Activated CD4-positive, alpha-beta T cell treated with anti-CD3 and anti-CD28 coated beads for 36 hours (primary cell): ENCODE measurements at regions not wholly inside any gene's neighbourhood (a gene's known extent, or its start where the extent isn't known, plus 50 kb on each side); places are given as distances from the start of the nearest gene placed in this dataset.
"Not testable (repeated sequence)": the region's sequence is repeated elsewhere in the genome, so short reads cannot be mapped to it uniquely, and the experiment has no call there.

Source experiments
- ATAC-seq: fragments of 200-7000 bp; cut with Tn5 transposase; one replicate; pipeline ENCODE4 v1.10.0; 2021; ENCODE audit warnings: mild to moderate bottlenecking, moderate library complexity
- CTCF ChIA-PET: fragments of 350-600 bp; sonication (Branson Sonifier 250); formaldehyde crosslinking; loops from one replicate; lab custom pipeline; 2021; ENCODE audit warnings: antibody characterized with exemption; lab: Charles Lee
- POLR2A ChIA-PET: fragments of 350-600 bp; sonication (Branson Sonifier 250); formaldehyde crosslinking; loops from one replicate; lab custom pipeline; 2021; ENCODE audit warnings: antibody characterized with exemption, inconsistent platforms; lab: Charles Lee
- DNase-seq: peaks from one replicate; pipeline ENCODE4 v3.0.0-alpha.2; 2020
- H3K27ac Mint-ChIP-seq: one replicate; pipeline ENCODE4 v1.8.0; 2021; ENCODE audit warnings: mixed read lengths
- H3K27me3 Mint-ChIP-seq: one replicate; pipeline ENCODE4 v1.8.0; 2021; ENCODE audit warnings: mixed read lengths
- H3K36me3 Mint-ChIP-seq: one replicate; pipeline ENCODE4 v1.8.0; 2021; ENCODE audit warnings: low read depth, mixed read lengths
- H3K4me1 Mint-ChIP-seq: one replicate; pipeline ENCODE4 v1.8.0; 2021; ENCODE audit warnings: mixed read lengths
- H3K4me3 Mint-ChIP-seq: one replicate; pipeline ENCODE4 v1.8.0; 2021; ENCODE audit warnings: mild to moderate bottlenecking, moderate library complexity, mixed read lengths
- H3K9me3 Mint-ChIP-seq: one replicate; pipeline ENCODE4 v1.8.0; 2021; ENCODE audit warnings: low read depth, mixed read lengths
- intact Hi-C, 2 experiments: fragments of 100-400 bp; cut with DNase I in 1 of 2; cut with micrococcal nuclease in 1 of 2; formaldehyde crosslinking; loops; one replicate each; pipeline versions ENCODE4 v1.14.2 to v1.15.1; 2022 to 2024; cut with DNase I, micrococcal nuclease

GRCh38 chr2:47295131-47295980 is 73.8 kb upstream of the EPCAM start:
- intact Hi-C loops, result no loop called here
- ChIA-PET POLR2A (no interaction called here), CTCF (no interaction called here)
- Mint-ChIP-seq H3K27ac (no peak overlapping the region), H3K27me3 (peaks cover 2% of the 10 kb centered on the region), H3K4me1 (peaks cover under 1% of the 10 kb centered on the region), H3K4me3 (no peak overlapping the region), H3K36me3 (no peaks in the 10 kb centered on the region), H3K9me3 (no peaks in the 10 kb centered on the region)
- DNase-seq, result no peak
- no peak for ATAC-seq

GRCh38 chr2:47293976-47294375 is 75.1 kb upstream of the EPCAM start:
- H3K36me3 Mint-ChIP-seq, result no peaks in the 10 kb centered on the region
- no peak overlapping the region for H3K4me3 Mint-ChIP-seq
- DNase-seq, result no peak
- ATAC-seq, result no peak
- POLR2A ChIA-PET, result no interaction called here
- H3K4me1 Mint-ChIP-seq, result no peaks in the 10 kb centered on the region
- H3K27me3 Mint-ChIP-seq, result peaks cover 2% of the 10 kb centered on the region
- CTCF ChIA-PET, result no interaction called here
- no peak overlapping the region for H3K27ac Mint-ChIP-seq
- intact Hi-C loops, result no loop called here
- no peaks in the 10 kb centered on the region for H3K9me3 Mint-ChIP-seq

- Mint-ChIP-seq H3K4me1 (no peaks in the 10 kb centered on the region), H3K36me3 (no peaks in the 10 kb centered on the region)
- no peak for ATAC-seq
Observed at GRCh38 chr2:47288864-47289263, 80.2 kb upstream of the EPCAM start.

GRCh38 chr2:47283659-47284058 is 85.5 kb upstream of the EPCAM start:
- CTCF ChIA-PET, result no interaction called here
- POLR2A ChIA-PET, result no interaction called here
- H3K36me3 Mint-ChIP-seq, result no peaks in the 10 kb centered on the region
- no peak for ATAC-seq
- intact Hi-C loops, result no loop called here
- H3K4me3 Mint-ChIP-seq, result no peak overlapping the region
- DNase-seq, result no peak
- no peak overlapping the region for H3K27ac Mint-ChIP-seq
- no peaks in the 10 kb centered on the region for H3K4me1 Mint-ChIP-seq
- H3K27me3 Mint-ChIP-seq, result no peaks in the 10 kb centered on the region
- no peaks in the 10 kb centered on the region for H3K9me3 Mint-ChIP-seq

More at GRCh38 chr2:47288864-47289263, 80.2 kb upstream of the EPCAM start:
- Mint-ChIP-seq H3K9me3 (no peaks in the 10 kb centered on the region), H3K4me3 (no peak overlapping the region), H3K27ac (no peak overlapping the region), H3K27me3 (no peaks in the 10 kb centered on the region)
- ChIA-PET CTCF (no interaction called here), POLR2A (no interaction called here)
- intact Hi-C loops, result no loop called here
- no peak for DNase-seq

- no peaks in the 10 kb centered on the region for H3K4me1 Mint-ChIP-seq
- no peaks in the 10 kb centered on the region for H3K9me3 Mint-ChIP-seq
- no peak overlapping the region for H3K27ac Mint-ChIP-seq
- no peak overlapping the region for H3K4me3 Mint-ChIP-seq
- ATAC-seq (no peak), DNase-seq (no peak)
- no peaks in the 10 kb centered on the region for H3K27me3 Mint-ChIP-seq
- intact Hi-C loops, result no loop called here
- ChIA-PET POLR2A (no interaction called here), CTCF (interaction anchor here (0.7 to 1.7 kb wide), 4 partner anchors 9 to 190 kb away, joined by 3 to 7 read pairs (median 4); no protein-coding TSS in a partner anchor)
- no peaks in the 10 kb centered on the region for H3K36me3 Mint-ChIP-seq
Observed at GRCh38 chr2:47282621-47283272, 86.4 kb upstream of the EPCAM start.

GRCh38 chr2:47279525-47279924 is 89.6 kb upstream of the EPCAM start:
- ATAC-seq, H3K27ac Mint-ChIP-seq, H3K4me3 Mint-ChIP-seq, intact Hi-C loops, DNase-seq, H3K9me3 Mint-ChIP-seq, H3K27me3 Mint-ChIP-seq, POLR2A ChIA-PET, H3K36me3 Mint-ChIP-seq, H3K4me1 Mint-ChIP-seq: not testable (repeated sequence)
- CTCF ChIA-PET, result interaction anchor here (1.3 kb wide), 1 partner anchor 44 kb away, joined by 6 read pairs; no protein-coding TSS in a partner anchor

- intact Hi-C loops, result no loop called here
- no peak overlapping the region for H3K27ac Mint-ChIP-seq
- ATAC-seq (no peak), DNase-seq (no peak)
- no peaks in the 10 kb centered on the region for H3K27me3 Mint-ChIP-seq
- H3K4me1 Mint-ChIP-seq, result no peaks in the 10 kb centered on the region
- no peaks in the 10 kb centered on the region for H3K36me3 Mint-ChIP-seq
- ChIA-PET CTCF (interaction anchor here (1.5 kb wide), 1 partner anchor 8 kb away, joined by 3 read pairs; no protein-coding TSS in a partner anchor), POLR2A (no interaction called here)
- no peaks in the 10 kb centered on the region for H3K9me3 Mint-ChIP-seq
- no peak overlapping the region for H3K4me3 Mint-ChIP-seq
Observed at GRCh38 chr2:47277987-47278386, 91.1 kb upstream of the EPCAM start.

- Mint-ChIP-seq H3K4me3 (no peak overlapping the region), H3K36me3 (no peaks in the 10 kb centered on the region), H3K27me3 (no peaks in the 10 kb centered on the region), H3K9me3 (no peaks in the 10 kb centered on the region), H3K4me1 (peaks cover 1% of the 10 kb centered on the region), H3K27ac (no peak overlapping the region)
- no peak for ATAC-seq
- intact Hi-C loops, result no loop called here
- no peak for DNase-seq
- POLR2A ChIA-PET, result no interaction called here
- CTCF ChIA-PET, result interaction anchor here (0.6 to 1.5 kb wide), 4 partner anchors 9 to 71 kb away, joined by 3 to 4 read pairs (median 4); no protein-coding TSS in a partner anchor
Observed at GRCh38 chr2:47277187-47277586, 91.9 kb upstream of the EPCAM start.

GRCh38 chr2:47276061-47276460 is 93.0 kb upstream of the EPCAM start:
- DNase-seq, result no peak
- ChIA-PET CTCF (interaction anchor here (0.5 to 0.9 kb wide), 2 partner anchors 319 to 337 kb away, joined by 3 read pairs; no protein-coding TSS in a partner anchor), POLR2A (no interaction called here)
- intact Hi-C loops, result no loop called here
- ATAC-seq, result no peak
- no peak overlapping the region for H3K27ac Mint-ChIP-seq
- H3K9me3 Mint-ChIP-seq, result no peaks in the 10 kb centered on the region
- H3K27me3 Mint-ChIP-seq, result no peaks in the 10 kb centered on the region
- H3K36me3 Mint-ChIP-seq, result no peaks in the 10 kb centered on the region
- peaks cover 1% of the 10 kb centered on the region for H3K4me1 Mint-ChIP-seq
- H3K4me3 Mint-ChIP-seq, result no peak overlapping the region

- no peaks in the 10 kb centered on the region for H3K36me3 Mint-ChIP-seq
- intact Hi-C loops, result loop anchor here in 1 of 2 experiments (5.0 kb wide), 1 partner anchor 357 kb away; the partner anchor contains the start of gene MCFD2
- POLR2A ChIA-PET, result no interaction called here
- H3K9me3 Mint-ChIP-seq, result no peaks in the 10 kb centered on the region
- H3K4me3 Mint-ChIP-seq, result no peak overlapping the region
- CTCF ChIA-PET, result interaction anchor here (0.6 to 1.6 kb wide), 3 partner anchors 8 to 227 kb away, joined by 3 to 5 read pairs (median 3); no protein-coding TSS in a partner anchor
- no peak for ATAC-seq
- DNase-seq, result no peak
- peaks cover 1% of the 10 kb centered on the region for H3K4me1 Mint-ChIP-seq
- no peak overlapping the region for H3K27ac Mint-ChIP-seq
- H3K27me3 Mint-ChIP-seq, result no peaks in the 10 kb centered on the region
Observed at GRCh38 chr2:47274054-47274782, 94.9 kb upstream of the EPCAM start.
